ENCODE measurements at regions not wholly inside any gene's neighbourhood (a gene's known extent, or its start where the extent isn't known, plus 50 kb on each side); places are given as distances from the start of the nearest gene placed in this dataset.

DNA sequence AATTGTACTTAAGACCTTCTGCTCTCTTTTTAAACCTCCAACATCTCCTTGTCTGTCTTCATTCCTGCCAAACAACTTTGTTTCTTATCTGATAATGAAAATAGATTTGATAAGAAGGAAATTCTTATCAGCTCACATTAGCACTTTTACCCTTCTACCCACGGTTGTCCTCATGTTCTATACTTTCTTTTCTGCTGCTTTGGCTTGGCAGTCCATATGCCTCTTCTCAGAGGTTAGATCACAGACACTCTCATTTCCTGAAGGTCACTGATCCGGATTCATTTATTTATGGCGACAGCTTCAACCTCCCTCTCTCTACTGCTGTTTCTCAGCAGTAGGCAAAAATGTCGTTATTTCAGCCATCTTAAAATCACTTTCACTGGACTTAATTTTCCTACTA, 2015.8 kb downstream of the NCAM2 start:
- TF ChIP-seq POLR2A (IDR thresholded peaks at IDR 0.05; ENCODE audit: low read length) (no peak), GATA1 (IDR thresholded peaks at IDR 0.05; ENCODE audit: low read depth, low read length) (no peak)
